NCI-H2171 treated with DMSO at 0.1 percent for 48 hours (cell line): ENCODE measurements at regions not wholly inside any gene's neighbourhood (a gene's known extent, or its start where the extent isn't known, plus 50 kb on each side); places are given as distances from the start of the nearest gene placed in this dataset.
"Not testable (repeated sequence)": the region's sequence is repeated elsewhere in the genome, so short reads cannot be mapped to it uniquely, and the experiment has no call there.

ENCODE experiments used
- DNase-seq: peaks from one replicate; lab custom pipeline; 2025; lab: John Stamatoyannopoulos, UW

DNA sequence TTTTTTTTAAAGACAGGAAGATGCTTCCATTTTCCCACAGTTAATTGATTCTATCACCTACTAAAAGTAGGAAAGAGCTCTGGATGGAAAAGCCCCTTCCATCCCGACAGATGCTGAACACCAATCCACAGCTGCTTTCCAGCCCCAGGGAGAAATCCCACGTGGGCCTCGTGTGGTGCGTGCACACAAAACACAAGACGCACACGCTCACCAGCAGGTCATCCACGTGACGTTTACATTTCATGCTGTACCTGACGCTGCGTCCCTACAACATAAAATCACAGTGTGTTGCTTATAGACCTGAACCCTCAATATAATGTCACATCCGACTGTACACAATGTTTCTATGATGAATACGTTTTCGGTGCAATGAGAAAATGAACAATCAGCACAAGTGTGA is 50.2 kb upstream of the DACT2 start:
- no peak for DNase-seq

DNA sequence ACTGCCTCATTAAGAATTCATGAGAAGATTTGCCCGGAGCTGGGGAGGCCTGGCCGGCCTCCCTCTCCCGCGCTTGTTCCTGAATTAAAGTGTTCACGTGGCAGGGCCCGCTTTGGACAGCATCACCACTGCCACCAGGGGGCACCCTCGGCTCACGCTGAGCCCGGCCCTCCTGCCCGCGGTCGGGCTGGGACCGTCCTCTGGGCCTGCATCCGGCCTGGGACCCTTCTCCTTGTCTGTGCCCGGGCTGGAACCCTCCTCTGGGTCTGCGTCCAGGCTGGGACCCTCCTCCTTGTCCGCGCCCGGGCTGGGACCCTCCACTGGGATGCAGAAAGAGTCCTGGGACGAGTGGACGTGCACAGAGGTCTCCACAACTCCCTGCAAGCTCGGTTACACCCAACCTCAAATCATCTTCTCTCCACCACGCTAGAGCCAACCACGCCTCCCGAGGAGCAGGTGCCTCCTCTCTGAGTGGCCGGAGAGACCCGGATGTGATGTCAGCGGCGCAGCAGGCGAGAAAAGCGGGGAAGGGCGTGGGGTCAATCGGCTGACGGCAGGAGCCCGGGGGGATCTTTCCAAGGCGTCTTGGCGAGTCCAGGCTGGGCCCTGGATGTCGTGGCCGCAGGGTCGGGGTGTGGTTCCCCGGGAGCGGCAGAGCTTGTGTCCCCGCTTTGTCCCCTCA is 50.9 kb upstream of the DACT2 start:
- DNase-seq, result no peak

DNA sequence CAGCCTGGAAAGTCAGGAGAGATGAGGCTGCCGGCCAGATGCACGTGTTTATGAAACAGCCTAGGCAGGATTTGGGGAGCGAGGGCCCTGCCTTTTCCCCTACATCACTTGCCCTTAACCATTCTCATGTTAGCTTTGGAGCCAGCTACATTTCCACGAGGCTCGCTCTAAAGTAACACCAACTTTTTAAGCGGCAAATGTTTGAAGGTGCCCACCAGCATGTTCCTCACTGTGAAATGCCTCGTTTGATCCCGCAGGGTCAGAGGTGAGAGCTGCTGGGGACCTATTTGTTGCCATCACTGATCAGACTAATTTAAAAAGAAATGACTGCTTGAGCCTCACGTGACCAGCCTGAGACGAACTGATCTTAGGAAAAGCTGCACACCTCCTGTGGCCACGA is 51.6 kb upstream of the DACT2 start:
- no peak for DNase-seq

GRCh38 chr6:168371618-168371980 is 52.0 kb upstream of the DACT2 start:
- no peak for DNase-seq

- DNase-seq, result no peak
Observed at GRCh38 chr6:168371981-168372711, 52.6 kb upstream of the DACT2 start.

- DNase-seq, result no peak
Observed at GRCh38 chr6:168372889-168373288, 53.3 kb upstream of the DACT2 start.

DNA sequence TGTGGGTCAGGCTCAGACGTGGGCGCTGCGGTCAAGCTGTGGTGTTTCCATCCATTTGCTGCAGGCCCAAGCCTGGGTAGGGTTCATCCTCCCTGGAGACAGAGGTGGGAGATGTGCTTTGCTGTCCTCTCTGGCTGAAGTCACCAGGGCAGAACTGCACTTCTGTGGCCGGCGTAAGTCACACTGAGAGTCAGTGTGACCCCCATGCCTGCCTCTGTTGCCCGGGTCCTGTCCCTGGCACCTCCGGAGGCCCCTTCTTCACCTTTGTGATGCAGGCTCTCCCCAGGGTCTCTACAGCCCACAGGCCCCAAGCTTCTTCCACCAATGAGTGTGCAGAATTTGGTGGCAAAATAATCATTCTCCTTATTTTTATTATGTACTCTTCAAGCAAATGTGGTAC is 53.8 kb upstream of the DACT2 start:
- no peak for DNase-seq

DNA sequence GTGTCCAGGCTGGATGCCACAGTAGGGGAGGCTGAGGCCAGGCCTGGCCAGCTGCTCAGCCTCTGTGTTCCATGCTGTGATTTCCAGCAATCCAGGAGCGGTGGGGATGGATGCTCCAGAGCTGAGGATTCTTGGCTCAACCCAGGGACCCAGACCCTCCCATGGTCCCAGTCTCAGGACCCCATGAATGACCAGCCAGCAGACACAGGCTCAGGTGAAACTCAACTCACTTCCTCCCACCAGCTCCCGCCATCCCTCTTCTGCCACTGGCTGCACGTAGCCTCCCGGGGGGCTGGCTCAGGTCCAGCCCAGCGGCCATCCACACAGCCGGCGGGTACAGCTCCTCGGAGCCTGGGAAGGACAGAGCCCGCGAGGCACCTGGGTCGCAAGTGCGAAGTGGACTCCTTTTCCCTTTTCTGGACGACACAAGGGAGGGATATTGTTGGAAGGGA is 54.5 kb upstream of the DACT2 start:
- DNase-seq, result no peak

DNA sequence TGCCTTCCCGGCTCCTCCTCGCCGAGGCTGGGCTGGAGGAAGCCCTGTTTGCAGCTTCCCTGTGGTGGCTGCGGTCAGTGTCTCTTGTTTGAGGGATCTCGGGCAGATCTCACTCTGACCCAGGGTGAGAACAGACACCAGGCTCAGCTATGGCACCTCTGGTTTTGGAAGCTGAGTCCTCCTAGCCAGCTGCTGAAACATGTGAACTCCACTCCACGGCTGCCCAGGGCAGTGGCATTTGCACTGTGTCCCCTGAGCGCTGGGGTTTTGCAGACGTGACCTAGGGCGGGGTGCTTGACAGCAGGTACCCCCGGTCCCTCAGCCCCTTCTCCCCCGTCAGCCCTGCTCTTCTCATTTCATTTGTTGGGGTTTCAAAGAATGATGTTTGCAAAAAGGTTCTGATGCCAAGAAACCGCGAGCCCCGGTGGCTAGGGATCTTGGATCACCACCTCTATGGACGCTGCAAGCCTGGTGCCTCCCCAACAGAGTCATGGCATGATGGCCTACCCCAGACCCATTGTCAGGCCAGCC is 55.0 kb upstream of the DACT2 start:
- DNase-seq, result no peak

DNA sequence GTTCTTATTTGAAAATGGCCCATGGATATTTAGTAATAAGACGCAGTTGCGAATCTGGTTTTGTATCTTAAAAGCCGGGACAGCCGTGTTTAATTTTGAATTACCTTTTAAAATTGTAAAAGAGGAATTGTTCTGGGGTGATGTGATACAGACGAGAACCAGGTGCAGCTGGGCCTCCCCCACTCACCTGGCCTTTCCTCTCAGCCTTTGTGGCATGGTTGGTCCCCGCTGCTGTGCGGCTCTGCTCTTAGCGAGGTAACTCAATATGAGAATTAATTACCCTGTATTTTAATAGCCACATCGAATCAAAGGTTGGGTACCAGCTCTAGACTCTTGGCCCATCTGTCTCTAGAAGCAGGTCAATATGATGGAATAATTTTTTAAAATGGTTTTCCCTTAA is 56.5 kb upstream of the DACT2 start:
- DNase-seq, result no peak

DNA sequence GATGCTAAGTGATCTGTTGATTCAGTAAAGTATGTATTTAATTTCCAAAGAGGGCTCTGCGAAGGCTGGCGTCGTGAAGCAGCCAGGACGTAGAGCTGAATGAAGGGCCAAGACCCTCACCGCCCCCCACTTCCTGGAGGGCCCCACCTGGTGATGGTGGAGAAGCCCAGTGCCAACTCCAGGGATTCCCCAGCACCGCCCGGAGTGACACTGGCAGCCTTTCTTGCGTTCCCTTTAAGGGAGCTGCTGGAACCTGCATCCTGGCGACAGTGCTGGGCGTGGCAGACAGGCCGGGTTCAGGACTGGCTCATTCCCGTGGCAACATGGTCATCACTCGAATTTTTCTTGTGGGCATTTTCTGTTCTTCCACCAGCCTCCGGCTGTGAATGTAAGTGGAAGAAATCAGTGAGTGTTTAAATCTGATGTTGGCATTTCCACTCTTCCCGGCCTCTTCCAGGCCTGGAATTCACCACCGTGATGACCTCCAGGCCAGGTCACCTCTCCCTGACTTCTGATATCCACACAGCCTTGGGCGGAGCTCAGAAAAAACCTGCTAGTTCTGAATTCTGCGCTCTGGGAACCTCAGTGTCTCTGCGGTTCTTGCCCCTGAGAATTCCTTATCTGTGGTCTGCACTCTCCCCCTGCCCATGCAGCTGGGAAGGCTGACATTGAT is 57.4 kb upstream of the DACT2 start:
- DNase-seq, result no peak

- DNase-seq, result no peak
Observed at GRCh38 chr6:168377484-168377855, 57.9 kb upstream of the DACT2 start.

DNA sequence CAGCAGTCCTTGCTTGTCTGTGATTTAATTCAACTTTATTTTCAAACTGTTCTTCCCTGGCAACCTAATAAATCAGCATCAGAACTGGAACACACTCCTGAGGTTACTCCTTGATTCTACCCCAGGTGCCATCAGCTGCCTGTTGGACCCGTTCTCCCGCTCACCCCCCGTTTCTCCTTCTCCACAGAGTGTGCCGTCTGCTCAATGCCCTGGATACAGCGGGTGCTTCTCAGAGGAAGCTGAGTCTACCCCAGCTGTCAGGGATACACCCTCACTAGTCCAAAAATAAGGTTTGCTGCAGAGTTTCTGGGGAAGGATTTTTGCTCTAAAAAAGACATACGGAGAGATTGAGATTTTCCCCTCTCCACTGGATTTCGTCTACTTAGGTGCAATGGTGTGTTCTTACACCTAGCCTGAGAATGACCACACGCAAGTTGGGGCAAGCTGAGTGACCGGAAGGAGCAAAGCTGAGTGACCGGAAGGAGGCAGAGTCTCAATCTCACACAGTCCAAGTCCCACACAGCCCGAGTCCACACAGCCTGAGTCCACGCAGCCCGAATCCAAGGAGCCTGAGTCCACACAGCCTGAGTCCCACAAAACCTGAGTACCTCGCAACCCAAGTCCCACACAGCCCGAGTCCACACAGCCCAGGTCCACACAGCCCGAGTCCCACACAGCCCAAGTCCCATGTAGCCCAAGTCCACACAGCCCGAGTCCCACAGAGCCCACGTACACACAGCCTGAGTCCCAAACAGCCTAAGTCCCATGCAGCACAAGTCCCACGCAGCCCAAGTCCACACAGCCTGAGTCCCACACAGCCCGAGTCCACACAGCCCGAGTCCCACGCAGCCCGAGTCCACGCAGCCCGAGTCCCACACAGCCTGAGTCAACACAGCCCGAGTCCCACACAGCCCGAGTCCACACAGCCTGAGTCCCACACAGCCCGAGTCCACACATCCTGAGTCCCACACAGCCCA is 58.6 kb upstream of the DACT2 start:
- DNase-seq, result no peak

DNA sequence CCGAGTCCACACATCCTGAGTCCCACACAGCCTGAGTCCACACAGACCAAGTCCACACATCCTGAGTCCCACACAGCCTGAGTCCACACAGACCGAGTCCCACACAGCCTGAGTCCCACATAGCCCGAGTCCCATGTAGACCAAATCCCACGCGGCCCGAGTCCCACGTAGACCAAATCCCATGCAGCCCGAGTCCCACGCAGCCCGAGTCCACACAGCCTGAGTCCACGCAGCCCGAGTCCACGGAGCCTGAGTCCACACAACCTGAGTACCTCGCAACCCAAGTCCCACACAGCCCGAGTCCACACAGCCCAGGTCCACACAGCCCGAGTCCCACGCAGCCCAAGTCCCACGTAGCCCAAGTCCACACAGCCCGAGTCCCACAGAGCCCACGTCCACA is 60.0 kb upstream of the DACT2 start:
- not testable (repeated sequence) for DNase-seq

- not testable (repeated sequence) for DNase-seq
Observed at GRCh38 chr6:168380166-168380955, 60.6 kb upstream of the SMOC2 start.

DNA sequence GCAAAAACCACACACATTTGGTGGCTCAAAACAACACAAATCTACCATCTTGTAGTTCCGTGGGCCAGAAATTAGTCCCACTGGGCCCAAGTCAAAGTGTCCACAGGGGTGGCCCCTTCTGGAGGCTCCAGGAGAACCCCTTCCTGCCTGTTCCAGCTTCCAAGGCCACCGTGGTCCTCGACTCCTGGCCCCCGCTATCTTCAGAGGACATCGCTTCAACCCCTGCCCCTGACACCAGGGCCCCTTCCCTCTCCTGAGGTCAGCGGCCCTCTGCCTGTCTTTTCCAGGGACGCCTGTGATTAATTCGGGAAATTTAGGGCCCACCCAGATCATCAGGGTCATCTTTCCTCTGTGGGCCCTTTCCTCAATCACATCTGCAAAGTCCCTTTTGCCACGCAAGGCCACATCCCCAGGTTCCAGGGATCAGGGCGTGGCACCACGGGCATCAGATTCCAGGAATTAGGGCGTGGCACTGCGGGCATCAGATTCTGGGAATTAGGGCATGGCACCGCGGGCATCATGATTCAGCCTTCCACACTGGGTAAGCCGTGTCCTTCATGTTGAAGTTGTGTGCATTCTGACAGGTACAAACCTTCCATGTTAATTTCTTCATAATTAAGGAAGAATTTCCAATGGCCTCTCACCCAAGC is 59.9 kb upstream of the SMOC2 start:
- DNase-seq, result no peak

DNA sequence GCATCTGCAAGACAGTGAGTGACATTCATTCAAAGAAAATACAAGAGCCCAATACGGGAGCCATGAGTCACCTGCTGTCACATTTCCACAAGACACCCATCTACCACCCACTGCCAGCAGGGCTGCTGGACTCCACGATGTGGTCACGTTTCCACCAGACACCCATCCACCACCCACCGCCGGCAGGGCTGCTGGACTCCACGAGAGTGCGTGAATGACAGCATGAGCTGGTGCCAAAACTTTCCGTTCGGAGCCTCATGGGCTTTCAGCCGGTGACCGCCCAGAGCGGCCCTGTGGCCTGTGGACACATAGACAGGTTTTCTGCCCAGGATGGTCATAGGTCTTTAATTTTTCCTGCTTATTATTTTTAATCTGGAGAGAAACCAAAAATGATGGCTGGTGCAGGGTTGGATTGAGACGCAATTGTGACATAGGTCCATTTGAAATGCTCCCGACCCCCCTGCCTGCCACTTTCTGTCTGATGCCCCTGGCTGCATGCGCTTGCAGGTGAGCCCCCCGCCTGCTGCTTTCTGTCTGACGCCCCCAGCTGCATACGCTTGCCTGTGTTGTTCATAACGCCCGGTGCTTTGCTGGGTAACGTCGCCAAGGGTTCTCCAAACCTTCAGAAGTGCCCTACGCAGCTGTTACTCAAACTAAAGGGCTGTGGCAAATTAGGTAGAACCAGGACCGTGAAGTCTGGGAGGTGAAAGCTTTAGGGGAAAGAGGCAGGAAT is 59.1 kb upstream of the SMOC2 start:
- DNase-seq, result no peak

- no peak for DNase-seq
Observed at GRCh38 chr6:168383062-168383854, 57.7 kb upstream of the SMOC2 start.
